Stimulated activated CD4-positive, alpha-beta T cell treated with anti-CD3 and anti-CD28 coated beads, TNF-alpha, amount 100 ng/mL, for 24 hours (primary cell): ENCODE measurements at regions not wholly inside any gene's neighbourhood (a gene's known extent, or its start where the extent isn't known, plus 50 kb on each side); places are given as distances from the start of the nearest gene placed in this dataset.

ENCODE experiments used
- DNase-seq, 3 experiments: peaks; one replicate each; pipeline ENCODE4 v3.0.0-alpha.2; 2020; ENCODE audit warnings: low read depth in 3 of 3

DNA sequence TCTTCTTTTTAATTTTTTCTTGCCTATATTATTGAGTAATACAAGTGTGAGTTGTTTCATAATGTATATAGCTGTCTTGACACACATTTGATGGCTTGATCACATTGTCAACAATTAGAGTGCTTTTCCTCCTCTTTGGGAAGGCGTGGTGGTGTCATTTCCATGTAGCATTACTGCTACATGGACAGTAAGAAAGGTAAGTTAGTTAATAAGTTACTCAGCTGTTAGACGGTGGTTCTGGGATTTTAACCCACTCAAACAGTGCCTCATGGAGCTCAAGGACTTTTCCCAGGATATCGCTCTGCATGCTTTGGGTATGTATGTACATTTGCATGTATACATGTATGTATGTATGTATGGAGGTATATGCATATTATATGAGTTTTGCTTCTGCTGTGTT, 94.6 kb downstream of the HAPSTR1 start:
- DNase-seq, result no peak

GRCh38 chr16:9188721-9189120, 97.3 kb downstream of the HAPSTR1 start:
- no peak for DNase-seq

DNA sequence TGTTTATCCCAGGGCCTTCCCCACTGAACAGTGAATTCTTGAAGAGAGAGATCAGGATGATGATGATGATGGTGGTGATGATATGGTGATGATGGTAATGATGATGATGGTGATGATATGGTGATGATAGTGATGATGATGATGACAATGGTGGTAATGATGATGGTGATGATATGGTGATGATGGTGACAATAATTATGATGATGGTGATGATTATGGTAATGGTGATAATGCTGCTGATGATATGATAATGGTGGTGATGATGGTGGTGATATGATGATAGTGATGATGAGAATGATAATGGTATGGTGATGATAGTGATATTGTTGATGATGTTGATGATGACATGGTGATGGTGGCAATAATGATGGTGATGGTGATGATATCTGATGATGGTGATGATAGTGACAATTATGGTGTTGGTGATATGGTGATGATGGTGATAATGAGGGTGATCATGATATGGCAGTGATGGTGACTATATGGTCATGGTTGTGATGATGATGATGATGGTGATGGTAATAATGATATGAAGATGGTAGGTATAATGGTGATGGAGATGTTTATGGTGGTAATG, 99.9 kb downstream of the HAPSTR1 start:
- DNase-seq, result no peak

GRCh38 chr16:9192746-9193145, 101.3 kb downstream of the HAPSTR1 start:
- no peak for DNase-seq

DNA sequence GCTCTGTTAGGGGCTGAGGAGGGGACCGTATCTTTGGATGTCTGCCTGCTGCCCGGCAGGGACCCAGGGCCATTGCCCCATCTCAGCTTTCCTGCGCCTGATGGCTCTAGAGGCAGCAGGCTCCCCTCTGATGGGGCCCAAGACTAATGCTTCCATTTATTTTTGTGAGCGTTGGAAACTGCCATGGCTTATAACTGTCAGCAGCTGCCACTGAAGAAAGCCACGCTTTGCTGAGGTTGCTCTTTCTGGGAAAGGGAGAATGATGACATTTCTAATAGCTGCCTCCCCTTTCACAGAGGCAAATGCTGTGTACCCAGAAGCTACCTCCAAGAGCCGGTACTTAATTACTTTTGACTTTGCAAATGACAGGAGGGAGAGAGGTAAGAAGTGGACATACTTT, 103.8 kb downstream of the HAPSTR1 start:
- DNase-seq, result no peak

DNA sequence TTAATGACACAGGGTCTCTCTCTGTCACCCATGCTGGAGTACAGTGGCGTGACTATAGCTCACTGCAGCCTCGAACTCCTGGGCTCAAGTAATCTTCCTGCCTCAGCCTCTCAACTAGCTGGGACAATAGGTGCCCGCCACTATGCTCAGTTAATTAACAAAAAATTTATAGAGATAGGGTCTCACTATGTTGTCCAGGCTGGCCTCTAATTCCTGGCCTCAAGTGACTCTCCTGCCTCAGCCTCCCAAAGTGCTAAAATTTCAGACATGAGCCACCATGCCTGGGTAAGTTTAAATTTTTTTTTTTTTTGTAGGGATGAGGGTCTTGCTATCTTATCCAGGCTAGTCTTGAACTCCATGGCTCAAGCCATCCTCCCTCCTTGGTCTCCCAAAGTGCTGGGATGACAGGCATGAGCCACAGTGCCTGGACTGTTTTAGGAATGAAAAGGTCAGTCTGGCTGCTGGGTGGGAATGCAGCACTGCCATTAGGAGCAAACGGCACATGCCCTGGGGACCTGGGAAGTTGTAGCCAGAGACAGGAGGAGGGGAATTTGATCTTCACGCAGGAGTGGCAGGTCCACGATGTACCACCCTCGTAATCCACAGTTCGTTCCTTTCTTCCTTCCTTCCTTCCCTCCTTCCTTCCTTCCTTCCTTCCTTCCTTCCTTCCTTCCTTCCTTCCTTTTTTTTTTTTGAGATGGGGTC, 106.7 kb downstream of the HAPSTR1 start:
- DNase-seq, result no peak

DNA sequence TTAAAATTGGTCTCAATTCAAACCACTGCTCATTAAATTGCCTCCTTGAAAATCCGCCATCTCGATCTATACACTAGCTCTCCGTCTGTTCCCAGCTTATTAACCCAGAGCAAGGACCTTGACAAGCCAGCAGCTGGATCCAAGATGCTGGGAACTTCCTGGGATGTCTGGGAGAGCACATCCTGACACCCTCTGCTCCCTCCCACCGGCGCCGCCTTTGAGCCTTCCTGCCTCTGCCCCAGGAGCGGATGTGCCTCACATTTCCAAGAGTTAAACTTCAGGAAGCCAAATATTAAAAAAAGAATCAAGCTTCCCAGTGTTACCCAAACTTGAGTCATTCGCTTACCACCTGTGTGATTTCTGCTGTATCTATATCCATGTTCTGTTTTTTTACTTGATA, 107.9 kb downstream of the HAPSTR1 start:
- no peak for DNase-seq

DNA sequence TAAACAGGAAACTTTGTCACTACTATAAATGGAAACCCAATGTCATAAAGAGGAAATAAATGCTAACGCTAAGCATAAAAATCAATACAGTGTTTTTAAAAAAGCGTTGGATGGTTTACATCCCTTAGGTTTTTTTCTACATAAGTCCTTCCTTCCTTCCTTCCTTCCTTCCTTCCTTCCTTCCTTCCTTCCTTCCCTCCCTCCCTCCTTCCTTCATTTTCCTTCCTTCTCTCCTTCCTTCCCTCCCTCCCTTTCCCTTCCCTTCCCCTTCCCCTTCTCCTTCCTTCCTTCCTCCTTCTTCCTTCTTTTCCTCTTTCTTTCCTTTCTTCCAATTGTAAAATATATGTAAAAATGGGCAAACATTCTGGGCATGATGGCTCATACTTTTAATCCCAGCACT, 108.3 kb downstream of the HAPSTR1 start:
- no peak for DNase-seq

DNA sequence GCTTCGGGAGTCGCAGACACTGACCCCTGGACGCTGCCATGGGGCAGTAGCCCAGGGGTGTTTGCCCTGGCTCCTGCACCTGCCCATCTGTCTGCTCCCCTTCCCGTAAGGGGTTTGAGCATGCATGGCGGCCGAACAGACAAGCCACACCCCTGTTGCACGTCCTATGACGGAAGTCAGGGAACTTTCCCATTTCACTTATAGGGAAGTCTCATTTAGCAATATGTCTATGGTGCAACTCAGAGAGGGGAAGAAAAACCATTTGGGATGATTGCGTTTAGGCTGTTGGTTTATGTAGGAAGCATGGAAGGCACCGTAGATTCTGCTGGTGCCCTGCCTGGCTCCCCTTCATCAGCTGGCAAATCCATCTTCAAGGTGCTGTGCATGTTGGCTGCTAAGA, 112.5 kb downstream of the HAPSTR1 start:
- no peak for DNase-seq

DNA sequence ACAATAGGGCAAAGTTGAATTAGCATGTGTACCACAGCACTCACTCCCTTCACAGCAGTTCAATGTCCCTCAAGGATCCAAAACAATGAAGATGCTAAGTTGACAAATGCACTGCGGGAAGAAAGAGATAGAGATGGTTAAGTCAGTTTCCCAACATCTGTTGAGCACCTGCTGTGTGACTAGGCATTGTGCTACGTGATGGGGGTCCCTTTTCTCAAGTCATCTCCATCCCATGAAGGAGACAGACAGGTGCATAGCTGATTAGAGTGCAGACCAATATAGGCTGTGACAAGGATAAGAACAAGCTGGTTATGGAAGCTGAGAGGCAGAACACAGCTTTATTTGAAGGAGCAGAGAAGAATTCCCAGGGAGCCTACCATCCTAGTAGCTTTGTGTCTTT, 114.2 kb downstream of the HAPSTR1 start:
- no peak for DNase-seq

DNA sequence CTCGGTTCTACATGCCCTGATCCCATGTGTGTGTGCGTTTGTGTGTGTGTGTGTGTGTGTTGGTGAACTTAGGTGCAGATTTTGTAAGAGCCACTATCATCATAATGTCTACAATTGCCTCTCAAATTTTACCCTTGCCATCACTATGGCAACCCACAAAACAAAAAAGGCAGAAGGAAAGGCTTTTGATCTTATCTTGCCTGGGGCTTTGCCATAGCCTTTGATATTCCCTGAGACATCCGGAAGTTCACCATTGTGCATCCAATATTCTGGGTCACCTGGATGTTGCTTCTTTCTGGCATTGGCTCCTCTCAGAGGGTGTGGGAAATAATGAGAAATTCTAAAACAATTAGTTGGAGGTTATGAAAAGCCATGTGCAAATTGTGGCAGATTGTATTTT, 114.7 kb downstream of the HAPSTR1 start:
- no peak for DNase-seq

DNA sequence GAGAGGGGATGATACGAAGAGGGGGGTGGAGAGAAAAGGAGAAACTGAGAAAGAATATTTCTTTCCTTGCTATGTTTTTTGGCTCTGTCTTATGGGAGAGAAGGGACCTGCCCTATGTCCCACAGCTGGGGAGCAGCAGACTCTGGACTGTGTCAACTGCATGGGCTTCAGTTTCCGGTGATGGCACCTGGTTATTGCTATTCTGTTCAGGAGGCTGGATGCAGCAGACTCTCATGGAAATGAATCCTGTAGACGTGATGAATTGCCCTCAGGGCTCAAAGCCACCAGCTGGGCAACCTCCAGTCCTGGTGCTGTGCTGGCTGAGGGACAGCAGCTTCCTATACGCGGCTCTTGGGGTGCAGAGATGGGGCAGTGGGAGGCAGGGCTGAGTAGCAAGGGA, 121.2 kb downstream of the HAPSTR1 start:
- no peak for DNase-seq

- DNase-seq, result no peak
These were observed 128.4 kb downstream of the HAPSTR1 start for GRCh38 chr16:9219813-9220212.

- no peak for DNase-seq
These were observed 134.3 kb downstream of the HAPSTR1 start for GRCh38 chr16:9225527-9226316.

GRCh38 chr16:9226924-9227323, 135.5 kb downstream of the HAPSTR1 start:
- no peak for DNase-seq

DNA sequence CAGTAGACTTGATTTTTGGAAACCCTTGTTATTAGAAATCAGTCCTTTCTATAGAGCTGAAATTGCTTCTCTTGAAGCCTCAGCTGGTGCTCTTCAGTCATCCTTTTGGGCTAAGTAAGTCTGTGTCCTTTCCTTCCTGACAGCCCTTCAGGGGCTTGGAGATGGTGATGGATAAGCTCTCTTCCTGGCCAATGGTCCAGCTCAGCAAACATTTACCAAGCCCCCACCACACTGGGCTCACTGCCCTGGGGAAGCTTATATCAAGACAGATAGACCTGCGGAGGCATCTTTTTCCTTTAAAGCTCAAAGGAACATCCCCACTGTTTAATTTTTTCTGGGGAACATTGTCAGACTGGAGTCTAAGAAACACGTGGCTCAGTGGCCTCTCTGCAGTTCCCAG, 139.6 kb downstream of the HAPSTR1 start:
- no peak for DNase-seq

- no peak for DNase-seq
These were observed 140.8 kb downstream of the HAPSTR1 start for GRCh38 chr16:9232102-9232770.

DNA sequence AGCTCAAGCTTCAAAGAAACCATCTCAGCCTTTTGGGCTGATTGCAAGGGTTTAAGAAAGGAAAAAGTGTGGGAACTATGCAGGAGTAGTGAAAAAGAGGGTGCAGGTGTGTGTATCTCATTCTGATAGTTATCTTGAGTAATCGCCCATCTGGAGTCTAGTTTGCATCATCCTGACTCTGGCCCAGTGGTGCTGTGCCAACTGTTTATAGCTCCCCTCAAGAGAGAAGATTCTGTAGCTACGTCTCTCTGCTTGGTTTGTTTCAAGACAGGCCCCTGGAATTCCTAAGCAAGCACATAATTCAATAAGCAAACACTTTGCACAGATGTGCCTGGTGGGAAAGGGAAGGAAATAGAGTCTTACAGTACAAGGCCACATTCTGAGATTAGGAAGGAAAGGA, 144.4 kb downstream of the HAPSTR1 start:
- DNase-seq, result no peak

GRCh38 chr16:9236319-9236718, 144.9 kb downstream of the HAPSTR1 start:
- DNase-seq, result no peak

DNA sequence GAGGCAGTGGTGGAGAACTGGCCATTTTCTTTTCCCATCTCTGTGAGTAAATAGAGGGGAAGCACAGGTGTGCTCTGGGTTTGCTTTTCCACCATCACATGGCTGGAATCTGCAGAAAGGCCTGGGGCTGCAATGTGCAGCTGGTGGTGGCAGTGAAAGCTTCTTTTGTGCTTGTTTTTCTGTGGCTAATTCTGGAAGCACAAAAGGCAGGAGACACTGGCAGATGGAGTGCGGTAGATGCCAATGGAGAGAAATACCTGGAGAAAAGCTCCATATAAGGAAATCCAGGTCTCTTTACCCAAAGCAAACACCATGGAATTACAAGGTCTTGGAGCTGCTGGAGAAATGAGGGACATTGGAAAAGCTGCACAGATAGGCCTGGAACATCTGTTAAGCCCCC, 146.9 kb downstream of the HAPSTR1 start:
- no peak for DNase-seq

DNA sequence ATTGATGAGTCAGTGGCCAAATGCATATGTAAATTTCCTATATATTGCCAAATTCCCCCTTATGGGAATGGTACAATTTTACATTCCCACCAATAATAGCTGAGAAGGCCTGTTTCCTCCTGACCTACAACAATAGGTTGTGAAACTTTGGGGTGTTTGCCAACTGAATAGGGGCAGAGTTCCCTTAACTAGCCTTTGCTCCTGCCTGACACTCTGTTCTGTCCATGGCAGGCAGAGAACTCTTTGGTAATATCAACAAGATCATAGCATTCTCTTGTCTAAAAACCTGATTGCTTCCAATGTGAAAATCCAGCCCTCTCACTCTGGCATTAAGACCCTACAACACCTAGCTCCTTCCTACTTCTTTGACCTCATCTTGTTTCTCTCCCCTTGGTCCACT, 149.7 kb downstream of the HAPSTR1 start:
- no peak for DNase-seq

- DNase-seq, result no peak
These were observed 156.7 kb downstream of the HAPSTR1 start for GRCh38 chr16:9248162-9248561.

- DNase-seq, result no peak
These were observed 158.1 kb downstream of the HAPSTR1 start for GRCh38 chr16:9249534-9249933.
